GM23248 (cell line): ENCODE measurements at regions not wholly inside any gene's neighbourhood (a gene's known extent, or its start where the extent isn't known, plus 50 kb on each side); places are given as distances from the start of the nearest gene placed in this dataset.

ENCODE experiments used
- EZH2 ChIP-seq: fragments of 200-600 bp; sonication (generic); IDR thresholded peaks from 2 replicates; pipeline ENCODE4 v1.6.1; 2018; ENCODE audit warnings: antibody characterized with exemption, mild to moderate bottlenecking; ENCODE audit not compliant: insufficient read depth, poor library complexity, severe bottlenecking
- EZH2phosphoT487 ChIP-seq: fragments of 200-600 bp; sonication (generic); IDR thresholded peaks from 2 replicates; pipeline ENCODE4 v1.6.1; 2018; ENCODE audit warnings: antibody characterized with exemption, moderate library complexity, mild to moderate bottlenecking, low read depth; ENCODE audit not compliant: insufficient read depth

DNA sequence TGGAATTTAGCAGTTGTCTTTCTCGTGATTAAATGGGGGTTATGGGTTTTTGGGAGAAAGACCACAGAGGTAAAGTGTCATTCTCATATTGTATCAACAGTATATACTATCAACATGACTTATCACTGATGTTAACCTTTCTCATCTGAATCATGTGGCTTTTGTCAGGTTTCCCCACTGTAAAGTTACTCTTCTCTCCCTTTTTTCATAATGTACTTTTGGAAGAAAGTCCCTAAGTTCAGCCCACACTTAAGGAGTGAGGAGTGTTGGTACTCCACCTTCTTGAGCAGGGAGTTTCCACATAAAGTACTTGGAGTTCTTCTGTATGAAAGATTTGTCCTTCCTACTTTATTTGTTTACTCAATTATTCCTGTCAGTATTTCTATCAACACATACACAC, 169.9 kb downstream of the ZNF330 start:
- TF ChIP-seq EZH2phosphoT487 (no peak), EZH2 (no peak)
